Natural killer cell treated with Interleukin-12 subunit alpha and Interleukin-12 subunit beta and Interleukin-15 and Interleukin-18, amount 100 ng/mL, for 72 hours (primary cell): ENCODE measurements at regions not wholly inside any gene's neighbourhood (a gene's known extent, or its start where the extent isn't known, plus 50 kb on each side); places are given as distances from the start of the nearest gene placed in this dataset.

Experiments
- ATAC-seq, 2 donors: fragments of 150-1000 bp; cut with Tn5 transposase in 1 of 2; sonication (Bioruptor Pico), chemical (Tn5 transposase) in 1 of 2; 2 replicates each; pipeline ENCODE4 v1.10.0; 2021
- DNase-seq: peaks from one replicate; pipeline ENCODE4 v3.0.0; 2022; ENCODE audit warnings: low spot score
- H3K27ac Mint-ChIP-seq, 2 donors: 1 replicate in 1 of 2; 2 replicates in 1 of 2; pipeline ENCODE4 v1.8.0; 2022; ENCODE audit warnings: mixed read lengths in 2 of 2, mild to moderate bottlenecking in 1 of 2, moderate library complexity in 1 of 2
- H3K27me3 Mint-ChIP-seq, 2 donors: 1 replicate in 1 of 2; 2 replicates in 1 of 2; pipeline ENCODE4 v1.8.0; 2022; ENCODE audit warnings: mixed read lengths in 2 of 2
- H3K36me3 Mint-ChIP-seq: one replicate; pipeline ENCODE4 v1.8.0; 2022; ENCODE audit warnings: mixed read lengths
- H3K4me1 Mint-ChIP-seq, 2 donors: 1 replicate in 1 of 2; 2 replicates in 1 of 2; pipeline ENCODE4 v1.8.0; 2022; ENCODE audit warnings: low read depth in 2 of 2, mixed read lengths in 2 of 2, mild to moderate bottlenecking in 1 of 2
- H3K4me3 Mint-ChIP-seq: one replicate; pipeline ENCODE4 v1.8.0; 2022; ENCODE audit warnings: mixed read lengths
- H3K9me3 Mint-ChIP-seq: 2 replicates; pipeline ENCODE4 v1.8.0; 2022; ENCODE audit warnings: mixed read lengths

GRCh38 chr1:114324662-114324965 is 170.9 kb upstream of the SYT6 start:
- no peaks in the 10 kb centered on the region for H3K27me3 Mint-ChIP-seq
- ATAC-seq (no peak), DNase-seq (no peak)
- no peaks in the 10 kb centered on the region for H3K36me3 Mint-ChIP-seq
- H3K27ac Mint-ChIP-seq, result peak overlapping the region in 1 of 2 donors; percentile 16
- H3K4me1 Mint-ChIP-seq, result peaks cover 29 to 40% of the 10 kb centered on the region in 2 donors
- peaks cover 5% of the 10 kb centered on the region for H3K9me3 Mint-ChIP-seq
- no peak overlapping the region for H3K4me3 Mint-ChIP-seq

- no peak for ATAC-seq
- Mint-ChIP-seq H3K27ac (peak overlapping the region in 1 of 2 donors; percentile 16), H3K9me3 (peaks cover 5% of the 10 kb centered on the region), H3K27me3 (no peaks in the 10 kb centered on the region), H3K4me3 (no peak overlapping the region), H3K4me1 (peaks cover 25 to 38% of the 10 kb centered on the region in 2 donors), H3K36me3 (no peaks in the 10 kb centered on the region)
- no peak for DNase-seq
These were observed 170.4 kb upstream of the SYT6 start for GRCh38 chr1:114323959-114324661.

DNA sequence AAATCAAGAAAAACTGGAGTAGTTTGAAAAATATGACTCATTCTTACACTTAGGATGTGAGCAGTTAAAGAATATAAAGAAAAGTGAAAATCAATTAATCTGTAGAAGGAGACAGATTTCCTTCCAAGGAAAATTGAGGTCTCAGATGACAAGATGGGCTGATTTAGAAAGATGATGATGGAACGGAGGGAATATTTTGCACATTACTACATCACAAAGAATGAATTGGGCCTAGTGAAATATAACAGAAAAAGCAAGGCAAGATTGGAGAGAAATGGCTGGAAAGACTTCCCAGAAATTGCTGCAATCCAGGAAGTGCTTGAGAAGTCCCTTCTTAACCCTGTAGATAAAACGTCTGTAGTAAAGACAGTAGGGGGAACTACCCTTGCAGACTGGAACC is 169.1 kb upstream of the SYT6 start:
- Mint-ChIP-seq H3K36me3 (no peaks in the 10 kb centered on the region), H3K4me3 (no peak overlapping the region), H3K4me1 (peaks cover 19 to 34% of the 10 kb centered on the region in 2 donors), H3K27me3 (no peaks in the 10 kb centered on the region), H3K27ac (peak overlapping the region in 1 of 2 donors; percentile 21), H3K9me3 (peaks cover 5% of the 10 kb centered on the region)
- ATAC-seq (no peak), DNase-seq (no peak)

GRCh38 chr1:114322207-114322606 is 168.5 kb upstream of the SYT6 start:
- no peak overlapping the region for H3K4me3 Mint-ChIP-seq
- peaks cover 19 to 34% of the 10 kb centered on the region in 2 donors for H3K4me1 Mint-ChIP-seq
- no peaks in the 10 kb centered on the region for H3K27me3 Mint-ChIP-seq
- ATAC-seq (no peak), DNase-seq (no peak)
- H3K27ac Mint-ChIP-seq, result peak overlapping the region in 1 of 2 donors; percentile 21
- no peaks in the 10 kb centered on the region for H3K36me3 Mint-ChIP-seq
- H3K9me3 Mint-ChIP-seq, result peaks cover 5% of the 10 kb centered on the region

DNA sequence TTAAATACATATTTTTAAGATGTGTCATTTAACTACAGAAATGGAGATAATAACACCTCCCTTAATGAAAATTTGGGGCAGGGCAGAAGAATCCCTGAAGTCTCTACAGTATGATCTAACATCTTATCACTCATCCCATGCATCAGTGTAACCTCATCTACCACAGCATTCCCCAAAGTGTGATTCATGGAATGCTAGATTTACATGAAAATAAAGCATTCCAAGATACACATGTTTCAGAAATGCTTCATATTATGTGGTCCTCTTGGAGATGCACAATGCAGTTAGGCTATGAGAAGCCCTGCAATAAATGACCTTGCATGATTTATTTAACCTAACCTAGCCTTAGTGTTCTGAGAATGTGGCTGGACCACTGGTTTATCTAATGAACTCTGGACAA is 166.9 kb upstream of the SYT6 start:
- H3K27me3 Mint-ChIP-seq, result no peaks in the 10 kb centered on the region
- H3K36me3 Mint-ChIP-seq, result no peaks in the 10 kb centered on the region
- no peak overlapping the region for H3K4me3 Mint-ChIP-seq
- peaks cover 5% of the 10 kb centered on the region for H3K9me3 Mint-ChIP-seq
- no peak for ATAC-seq
- H3K4me1 Mint-ChIP-seq, result peaks cover 23 to 39% of the 10 kb centered on the region in 2 donors
- DNase-seq, result no peak
- H3K27ac Mint-ChIP-seq, result peak overlapping the region in 1 of 2 donors; percentile 23

GRCh38 chr1:114319418-114319817 is 165.7 kb upstream of the SYT6 start:
- Mint-ChIP-seq H3K4me3 (peak overlapping the region; percentile 4), H3K36me3 (no peaks in the 10 kb centered on the region), H3K9me3 (peaks cover 5% of the 10 kb centered on the region), H3K4me1 (peaks cover 23 to 38% of the 10 kb centered on the region in 2 donors), H3K27me3 (no peaks in the 10 kb centered on the region), H3K27ac (peak overlapping the region in 1 of 2 donors; percentile 34)
- no peak for ATAC-seq
- DNase-seq, result no peak

GRCh38 chr1:114318961-114319360 is 165.3 kb upstream of the SYT6 start:
- peaks cover 5% of the 10 kb centered on the region for H3K9me3 Mint-ChIP-seq
- DNase-seq (no peak), ATAC-seq (no peak)
- no peaks in the 10 kb centered on the region for H3K36me3 Mint-ChIP-seq
- peaks cover 23 to 41% of the 10 kb centered on the region in 2 donors for H3K4me1 Mint-ChIP-seq
- H3K27me3 Mint-ChIP-seq, result no peaks in the 10 kb centered on the region
- H3K4me3 Mint-ChIP-seq, result no peak overlapping the region
- H3K27ac Mint-ChIP-seq, result peak overlapping the region in 1 of 2 donors; percentile 34

DNA sequence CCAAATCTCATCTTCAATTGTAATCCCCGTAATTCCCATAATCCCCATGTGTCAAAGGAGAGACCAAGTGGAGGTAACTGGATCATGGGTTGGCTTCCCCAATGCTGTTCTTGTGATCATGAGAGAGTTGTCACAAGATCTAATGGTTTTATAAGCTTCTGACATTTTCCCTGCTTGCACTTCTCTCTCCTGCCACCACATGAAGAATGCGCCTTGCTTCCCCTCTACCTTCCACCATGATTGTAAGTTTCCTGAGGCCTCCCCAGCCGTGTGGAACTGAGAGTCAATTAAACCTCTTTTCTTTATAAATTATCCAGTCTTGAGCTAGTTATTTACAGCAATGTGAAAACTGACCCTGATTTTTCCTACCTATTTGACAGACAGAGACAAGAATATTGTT is 162.5 kb upstream of the SYT6 start:
- Mint-ChIP-seq H3K27me3 (no peaks in the 10 kb centered on the region), H3K27ac (peak overlapping the region in 1 of 2 donors; percentile 60), H3K9me3 (peaks cover 8% of the 10 kb centered on the region), H3K4me3 (no peak overlapping the region), H3K36me3 (no peaks in the 10 kb centered on the region), H3K4me1 (peaks cover 17 to 34% of the 10 kb centered on the region in 2 donors)
- DNase-seq, result no peak
- ATAC-seq, result no peak

DNA sequence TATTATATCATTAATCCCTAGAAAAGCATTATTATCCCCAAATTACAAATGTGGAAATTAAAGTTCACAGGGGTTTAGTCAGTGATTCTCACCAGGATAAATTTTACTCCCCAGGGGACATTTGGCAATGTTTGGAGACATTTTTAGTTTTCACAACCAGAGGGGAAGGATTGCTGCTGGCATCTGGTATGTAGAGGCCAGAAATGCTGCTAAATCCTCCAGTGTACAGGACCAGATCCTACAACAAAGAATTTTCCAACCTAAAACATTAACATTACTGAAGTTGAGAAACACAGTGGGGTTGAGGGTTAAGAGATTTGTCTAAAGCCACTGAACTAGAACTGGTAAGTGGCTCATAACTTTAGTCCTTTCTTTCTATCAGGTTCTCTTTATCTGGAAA is 162.0 kb upstream of the SYT6 start:
- H3K4me3 Mint-ChIP-seq, result no peak overlapping the region
- H3K9me3 Mint-ChIP-seq, result peaks cover 12% of the 10 kb centered on the region
- H3K27ac Mint-ChIP-seq, result peak overlapping the region in 1 of 2 donors; percentile 60
- peaks cover 22 to 34% of the 10 kb centered on the region in 2 donors for H3K4me1 Mint-ChIP-seq
- DNase-seq (no peak), ATAC-seq (no peak)
- no peaks in the 10 kb centered on the region for H3K36me3 Mint-ChIP-seq
- H3K27me3 Mint-ChIP-seq, result no peaks in the 10 kb centered on the region

- no peak for DNase-seq
- Mint-ChIP-seq H3K4me1 (peaks cover 24 to 36% of the 10 kb centered on the region in 2 donors), H3K27ac (peak overlapping the region in 1 of 2 donors; percentile 51), H3K4me3 (no peak overlapping the region), H3K36me3 (no peaks in the 10 kb centered on the region), H3K27me3 (no peaks in the 10 kb centered on the region), H3K9me3 (peaks cover 12% of the 10 kb centered on the region)
- ATAC-seq, result no peak
These were observed 160.9 kb upstream of the SYT6 start for GRCh38 chr1:114314576-114314975.

GRCh38 chr1:114314098-114314497 is 160.4 kb upstream of the SYT6 start:
- no peak for DNase-seq
- Mint-ChIP-seq H3K36me3 (no peaks in the 10 kb centered on the region), H3K9me3 (peaks cover 12% of the 10 kb centered on the region), H3K27ac (peak overlapping the region in 1 of 2 donors; percentile 51), H3K4me1 (peaks cover 24 to 33% of the 10 kb centered on the region in 2 donors), H3K4me3 (no peak overlapping the region), H3K27me3 (no peaks in the 10 kb centered on the region)
- ATAC-seq, result no peak

DNA sequence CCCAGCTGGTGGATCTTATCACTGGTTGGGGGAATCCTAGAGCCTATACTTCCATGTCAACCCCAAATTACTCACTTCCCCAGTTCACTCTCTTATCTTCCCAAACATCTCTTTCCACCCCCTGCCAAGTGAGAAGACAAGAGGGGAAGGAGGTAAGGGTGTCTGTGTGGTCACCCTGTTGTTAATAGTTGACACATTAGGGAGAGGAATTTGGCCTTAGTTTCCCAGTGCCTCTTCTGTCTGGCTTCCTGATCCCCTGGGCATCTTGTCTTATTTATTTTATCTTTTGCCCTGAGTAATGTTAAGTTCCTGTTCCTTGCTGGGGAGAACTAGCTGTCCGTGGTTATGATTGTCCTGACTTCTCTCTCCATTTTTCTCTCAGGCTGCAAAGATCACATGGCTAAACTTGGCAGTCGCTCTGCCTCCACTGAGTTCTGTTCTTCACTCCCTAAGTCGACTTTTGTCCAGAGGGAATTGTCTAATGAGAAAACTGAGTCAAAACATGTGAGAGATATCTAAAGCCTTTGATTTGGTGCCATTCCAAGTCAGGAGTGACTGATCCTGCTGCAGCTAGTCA is 157.1 kb upstream of the SYT6 start:
- no peak for DNase-seq
- ATAC-seq, result no peak
- Mint-ChIP-seq H3K27me3 (no peaks in the 10 kb centered on the region), H3K9me3 (peaks cover 12% of the 10 kb centered on the region), H3K4me1 (peaks cover 19 to 28% of the 10 kb centered on the region in 2 donors), H3K36me3 (peaks cover 10% of the 10 kb centered on the region), H3K4me3 (no peak overlapping the region), H3K27ac (no peak overlapping the region)

- peaks cover 2% of the 10 kb centered on the region for H3K36me3 Mint-ChIP-seq
- H3K27ac Mint-ChIP-seq, result peak overlapping the region in 1 of 2 donors; percentile 9
- ATAC-seq, result no peak
- H3K4me3 Mint-ChIP-seq, result no peak overlapping the region
- H3K9me3 Mint-ChIP-seq, result peaks cover 2% of the 10 kb centered on the region
- H3K27me3 Mint-ChIP-seq, result no peaks in the 10 kb centered on the region
- H3K4me1 Mint-ChIP-seq, result peaks cover 8 to 13% of the 10 kb centered on the region in 2 donors
- no peak for DNase-seq
These were observed 149.2 kb upstream of the SYT6 start for GRCh38 chr1:114302821-114303220.

- Mint-ChIP-seq H3K36me3 (no peaks in the 10 kb centered on the region), H3K27me3 (no peaks in the 10 kb centered on the region), H3K27ac (no peak overlapping the region), H3K4me1 (peaks cover 8 to 17% of the 10 kb centered on the region in 2 donors), H3K4me3 (no peak overlapping the region), H3K9me3 (no peaks in the 10 kb centered on the region)
- ATAC-seq (no peak), DNase-seq (no peak)
These were observed 145.8 kb upstream of the SYT6 start for GRCh38 chr1:114299331-114299975.
